HepG2 (cell line): ENCODE measurements at regions not wholly inside any gene's neighbourhood (a gene's known extent, or its start where the extent isn't known, plus 50 kb on each side); places are given as distances from the start of the nearest gene placed in this dataset.

ENCODE experiments used
- ATAC-seq: fragments of 200-7000 bp; cut with Tn5 transposase; 3 replicates; pipeline ENCODE4 v1.9.1; 2020; ENCODE audit warnings: mild to moderate bottlenecking, moderate library complexity
- BruUV-seq: library from RNA; stranded (reverse); fragments of 400-500 nt; replicated peaks from 2 replicates; lab custom pipeline; 2021; lab: Mats Ljungman, UMichigan
- CTCF ChIA-PET: fragments of 300-600 bp; formaldehyde crosslinking; extraction: SDS; loops from one replicate; lab custom pipeline; 2021; ENCODE audit warnings: low total read pairs, inconsistent platforms, low intra/inter-chr PET ratio; lab: Yijun Ruan, JAX
- POLR2A ChIA-PET: fragments of 350-600 bp; sonication (Branson Sonifier 250); formaldehyde crosslinking; loops from one replicate; lab custom pipeline; 2020; ENCODE audit warnings: antibody characterized with exemption, inconsistent platforms; lab: Yijun Ruan, JAX
- DNase-seq: peaks from one replicate; pipeline ENCODE4 v3.0.0-alpha.2; 2015; ENCODE audit warnings: low spot score
- FAIRE-seq: peaks from 3 replicates; lab custom pipeline; 2011; peaks lifted over from hg19 to GRCh38; lab: Jason Lieb, UNC
- H2AFZ ChIP-seq: one replicate; pipeline ENCODE4 v1.6.1; 2011; ENCODE audit warnings: low read length, inconsistent platforms
- H3K27ac ChIP-seq: fragments of 300-600 bp; 3 replicates; pipeline ENCODE4 v1.8.0; 2011; ENCODE audit warnings: mixed run types, mild to moderate bottlenecking, mixed read lengths, low read length, inconsistent platforms; ENCODE audit not compliant: insufficient read depth; ENCODE audit errors: extremely low read length
- H3K27me3 ChIP-seq, 2 experiments: fragments of 200-600 bp in 1 of 2; 2 replicates in 1 of 2; 3 replicates in 1 of 2; pipeline versions ENCODE4 v1.6.0 to v1.8.0; 2011; ENCODE audit warnings: low read length in 2 of 2, mild to moderate bottlenecking in 2 of 2, moderate library complexity in 2 of 2, inconsistent platforms in 1 of 2; ENCODE audit not compliant: insufficient read depth in 2 of 2, control insufficient read depth in 1 of 2
- H3K36me3 ChIP-seq, 2 experiments: fragments of 200-600 bp in 1 of 2; replicated peaks in 1 of 2; 2 replicates in 1 of 2; 3 replicates in 1 of 2; pipeline versions ENCODE4 v1.5.1 to v1.8.0; 2011; ENCODE audit warnings: low read length in 2 of 2, inconsistent platforms in 1 of 2; ENCODE audit not compliant: insufficient read depth in 2 of 2, control insufficient read depth in 1 of 2
- H3K4me1 ChIP-seq: 2 replicates; pipeline ENCODE4 v1.5.1; 2012; ENCODE audit warnings: low read length, inconsistent platforms; ENCODE audit not compliant: insufficient read depth
- H3K4me2 ChIP-seq: 2 replicates; pipeline ENCODE4 v1.6.0; 2011; ENCODE audit warnings: low read depth, low read length, inconsistent platforms
- H3K4me3 ChIP-seq, 3 experiments: fragments of 200-600 bp in 1 of 3; sonication (generic), shearing (Covaris generic) in 1 of 3; replicated peaks in 1 of 3; 2 replicates each; pipeline ENCODE4 v1.5.1; 2011 to 2016; ENCODE audit warnings: low read length in 3 of 3, inconsistent platforms in 2 of 3, low read depth in 2 of 3, mild to moderate bottlenecking in 2 of 3, control low read depth in 1 of 3, mixed read lengths in 1 of 3; ENCODE audit not compliant: insufficient read depth in 1 of 3
- H3K79me2 ChIP-seq: one replicate; pipeline ENCODE4 v1.6.1; 2011; ENCODE audit warnings: low read length, inconsistent platforms; ENCODE audit not compliant: insufficient read depth
- H3K9ac ChIP-seq: 2 replicates; pipeline ENCODE4 v1.6.0; 2011; ENCODE audit warnings: mild to moderate bottlenecking, low read depth, low read length, inconsistent platforms; ENCODE audit not compliant: insufficient read depth
- H3K9me3 ChIP-seq: 2 replicates; pipeline ENCODE4 v1.5.1; 2012; ENCODE audit warnings: mild to moderate bottlenecking, low read length
- H4K20me1 ChIP-seq: 2 replicates; pipeline ENCODE4 v1.6.0; 2011; ENCODE audit warnings: inconsistent platforms, mild to moderate bottlenecking, low read length, moderate library complexity; ENCODE audit not compliant: insufficient read depth
- HINFP ChIP-seq: sonication (generic); formaldehyde crosslinking; IDR thresholded peaks from 2 replicates; pipeline ENCODE4 v1.4.0; 2020; ENCODE audit warnings: low read depth, mild to moderate bottlenecking, missing genetic modification reagents
- JARID2 ChIP-seq: sonication (generic); formaldehyde crosslinking; IDR thresholded peaks from 2 replicates; pipeline ENCODE4 v1.8.1; 2023; ENCODE audit warnings: missing genetic modification reagents, inconsistent platforms; ENCODE audit not compliant: insufficient replicate concordance
- LBX2 ChIP-seq: sonication (generic); formaldehyde crosslinking; IDR thresholded peaks from 2 replicates; pipeline ENCODE4 v1.5.0; 2020; ENCODE audit warnings: missing genetic modification reagents, mild to moderate bottlenecking, borderline replicate concordance
- SOX6 ChIP-seq, 2 experiments: fragments of 450-650 bp in 1 of 2; sonication (generic) in 1 of 2; formaldehyde crosslinking in 1 of 2; IDR thresholded peaks; 2 replicates each; pipeline versions ENCODE4 v1.4.0 to v1.6.1; 2017 to 2020; ENCODE audit warnings: antibody characterized with exemption in 1 of 2, mild to moderate bottlenecking in 1 of 2, missing genetic modification reagents in 1 of 2
- SP1 ChIP-seq, 2 experiments: fragments of 450-650 bp in 1 of 2; sonication (generic) in 1 of 2; formaldehyde crosslinking in 1 of 2; IDR thresholded peaks; 2 replicates each; pipeline versions ENCODE4 v1.4.0 to v1.6.1; 2016 to 2020; ENCODE audit warnings: missing genetic modification reagents in 1 of 2
- SP5 ChIP-seq: IDR thresholded peaks from 2 replicates; pipeline ENCODE4 v1.6.1; 2016; ENCODE audit warnings: low read depth, borderline replicate concordance
- ZBTB1 ChIP-seq: sonication (generic); formaldehyde crosslinking; IDR thresholded peaks from 2 replicates; pipeline ENCODE4 v1.4.0; 2020; ENCODE audit warnings: missing genetic modification reagents, borderline replicate concordance
- ZNF282 ChIP-seq: fragments of 450-650 bp; IDR thresholded peaks from 2 replicates; pipeline ENCODE4 v1.6.1; 2018; ENCODE audit not compliant: partially characterized antibody
- ZNF329 ChIP-seq: sonication (generic); formaldehyde crosslinking; IDR thresholded peaks from 2 replicates; pipeline ENCODE4 v1.9.0; 2021; ENCODE audit warnings: low read depth, mild to moderate bottlenecking, missing genetic modification reagents
- ZNF569 ChIP-seq: sonication (generic); formaldehyde crosslinking; IDR thresholded peaks from 2 replicates; pipeline ENCODE4 v1.5.0; 2020; ENCODE audit warnings: mild to moderate bottlenecking, missing genetic modification reagents, moderate library complexity, borderline replicate concordance
- ZNF670 ChIP-seq: sonication (generic); formaldehyde crosslinking; IDR thresholded peaks from 2 replicates; pipeline ENCODE4 v1.8.0; 2022; ENCODE audit warnings: mild to moderate bottlenecking, missing genetic modification reagents, borderline replicate concordance
- ZNF784 ChIP-seq: sonication (generic); formaldehyde crosslinking; IDR thresholded peaks from 2 replicates; pipeline ENCODE4 v1.5.1; 2020; ENCODE audit warnings: missing genetic modification reagents, mild to moderate bottlenecking, borderline replicate concordance
- ZNF790 ChIP-seq: sonication (generic); formaldehyde crosslinking; IDR thresholded peaks from 2 replicates; pipeline ENCODE4 v1.8.0; 2022; ENCODE audit warnings: missing genetic modification reagents, mild to moderate bottlenecking, borderline replicate concordance
- WGBS: methylation state at CpG from one replicate; pipeline ENCODE4 v1.1.6; 2017; ENCODE audit warnings: low lambda C conversion rate; 5-methylcytosine and 5-hydroxymethylcytosine counted together
- in situ Hi-C: cut with HindIII; loops from 2 replicates; pipeline ENCODE4 v1.10.0; 2017; ENCODE audit warnings: low pct_unique_long_range_greater_than_20kb; ENCODE audit not compliant: extremely low pct_ligation_motif_present
- intact Hi-C: fragments of 100-400 bp; cut with micrococcal nuclease; formaldehyde crosslinking; loops from one replicate; pipeline ENCODE4 v1.10.0; 2022; ENCODE audit not compliant: unreplicated experiment
- TF ChIP-seq, protein P1 (sequence below): sonication (generic); formaldehyde crosslinking; IDR thresholded peaks from 2 replicates; pipeline ENCODE4 v1.8.0; 2022; ENCODE audit warnings: mild to moderate bottlenecking, missing genetic modification reagents, moderate library complexity
- TF ChIP-seq, protein P2 (sequence below): sonication (generic); formaldehyde crosslinking; IDR thresholded peaks from 2 replicates; pipeline ENCODE4 v1.8.1; 2023; ENCODE audit warnings: missing genetic modification reagents, mild to moderate bottlenecking, borderline replicate concordance

DNA sequence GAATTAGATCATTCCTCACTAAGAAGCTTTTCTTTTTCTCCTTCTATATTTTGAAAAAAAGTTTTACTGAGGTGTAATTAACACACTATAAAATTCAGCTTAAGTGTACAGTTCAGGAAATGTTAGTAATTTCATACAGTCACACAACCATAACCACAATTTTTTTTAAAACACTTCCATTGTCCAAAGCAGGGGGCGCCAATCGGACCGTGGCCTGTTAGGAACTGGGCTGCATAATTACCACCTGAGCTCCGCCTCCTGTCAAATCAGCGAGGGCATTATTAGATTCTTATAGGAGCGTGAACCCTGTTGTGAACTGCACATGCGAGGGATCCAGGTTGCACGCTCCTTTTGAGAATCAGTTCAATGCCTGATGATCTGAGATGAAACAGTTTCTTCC is 427.1 kb downstream of the TFEC start:
- H3K27ac ChIP-seq, result no peak overlapping the region
- H2AFZ ChIP-seq, result no peak overlapping the region
- intact Hi-C loops (no loop called here), in situ Hi-C loops (no loop called here)
- ATAC-seq, result no peak
- H4K20me1 ChIP-seq, result no peaks in the 10 kb centered on the region
- BruUV-seq, result no TSS peak
- TF ChIP-seq SP1 (IDR thresholded peaks at IDR 0.05) (no peak), SP1 (CRISPR knock-in tag; IDR thresholded peaks at IDR 0.05) (no peak), ZBTB1 (no peak), ZNF670 (CRISPR knock-in tag) (no peak)
- no peak for FAIRE-seq
- WGBS, result 48% methylated on average over 8 of the region's 8 CpGs
- H3K9me3 ChIP-seq, result no peaks in the 10 kb centered on the region
- no peaks in the 10 kb centered on the region for H3K36me3 ChIP-seq
- H3K4me2 ChIP-seq, result no peak overlapping the region
- H3K4me3 ChIP-seq, result no peak overlapping the region
- H3K79me2 ChIP-seq, result no peaks in the 10 kb centered on the region
- DNase-seq, result no peak
- ChIA-PET CTCF (no interaction called here), POLR2A (no interaction called here)
- H3K27me3 ChIP-seq, result no peaks in the 10 kb centered on the region
- no peak overlapping the region for H3K9ac ChIP-seq
- H3K4me1 ChIP-seq, result no peaks in the 10 kb centered on the region

- ChIA-PET POLR2A (no interaction called here), CTCF (no interaction called here)
- Histone ChIP-seq H4K20me1 (no peaks in the 10 kb centered on the region), H2AFZ (no peak overlapping the region), H3K4me2 (no peak overlapping the region), H3K27me3 (no peaks in the 10 kb centered on the region), H3K4me1 (no peaks in the 10 kb centered on the region), H3K9me3 (no peaks in the 10 kb centered on the region), H3K27ac (no peak overlapping the region), H3K9ac (no peak overlapping the region), H3K4me3 (no peak overlapping the region), H3K36me3 (no peaks in the 10 kb centered on the region), H3K79me2 (no peaks in the 10 kb centered on the region)
- WGBS, result 47% methylated on average over 1 of the region's 1 CpG
- intact Hi-C loops (no loop called here), in situ Hi-C loops (no loop called here)
- no TSS peak for BruUV-seq
- DNase-seq (no peak), FAIRE-seq (no peak), ATAC-seq (no peak)
- TF ChIP-seq SP5 (no peak), SOX6 (IDR thresholded peaks at IDR 0.05) (no peak), SOX6 (CRISPR knock-in tag; IDR thresholded peaks at IDR 0.05) (no peak), ZNF790 (CRISPR knock-in tag) (no peak), ZNF784 (CRISPR knock-in tag) (no peak), ZNF329 (CRISPR knock-in tag) (no peak), JARID2 (no peak), ZNF282 (no peak), ZNF569 (no peak), LBX2 (CRISPR knock-in tag) (no peak), HINFP (CRISPR knock-in tag) (no peak)
- TF ChIP-seq, protein P1, sequence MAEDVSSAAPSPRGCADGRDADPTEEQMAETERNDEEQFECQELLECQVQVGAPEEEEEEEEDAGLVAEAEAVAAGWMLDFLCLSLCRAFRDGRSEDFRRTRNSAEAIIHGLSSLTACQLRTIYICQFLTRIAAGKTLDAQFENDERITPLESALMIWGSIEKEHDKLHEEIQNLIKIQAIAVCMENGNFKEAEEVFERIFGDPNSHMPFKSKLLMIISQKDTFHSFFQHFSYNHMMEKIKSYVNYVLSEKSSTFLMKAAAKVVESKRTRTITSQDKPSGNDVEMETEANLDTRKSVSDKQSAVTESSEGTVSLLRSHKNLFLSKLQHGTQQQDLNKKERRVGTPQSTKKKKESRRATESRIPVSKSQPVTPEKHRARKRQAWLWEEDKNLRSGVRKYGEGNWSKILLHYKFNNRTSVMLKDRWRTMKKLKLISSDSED (CRISPR knock-in tag), result no peak
- TF ChIP-seq, protein P2, sequence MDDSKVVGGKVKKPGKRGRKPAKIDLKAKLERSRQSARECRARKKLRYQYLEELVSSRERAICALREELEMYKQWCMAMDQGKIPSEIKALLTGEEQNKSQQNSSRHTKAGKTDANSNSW, result no peak
These were observed 430.4 kb downstream of the TFEC start for GRCh38 chr7:115600207-115600606.
